HG03175 (cell line): ENCODE measurements at regions not wholly inside any gene's neighbourhood (a gene's known extent, or its start where the extent isn't known, plus 50 kb on each side); places are given as distances from the start of the nearest gene placed in this dataset.

ENCODE experiments used
- ATAC-seq: cut with Tn5 transposase; IDR thresholded peaks from one replicate; pipeline ENCODE4 v1.9.1; 2021; ENCODE audit warnings: mild to moderate bottlenecking, moderate library complexity; ENCODE audit not compliant: unreplicated experiment

DNA sequence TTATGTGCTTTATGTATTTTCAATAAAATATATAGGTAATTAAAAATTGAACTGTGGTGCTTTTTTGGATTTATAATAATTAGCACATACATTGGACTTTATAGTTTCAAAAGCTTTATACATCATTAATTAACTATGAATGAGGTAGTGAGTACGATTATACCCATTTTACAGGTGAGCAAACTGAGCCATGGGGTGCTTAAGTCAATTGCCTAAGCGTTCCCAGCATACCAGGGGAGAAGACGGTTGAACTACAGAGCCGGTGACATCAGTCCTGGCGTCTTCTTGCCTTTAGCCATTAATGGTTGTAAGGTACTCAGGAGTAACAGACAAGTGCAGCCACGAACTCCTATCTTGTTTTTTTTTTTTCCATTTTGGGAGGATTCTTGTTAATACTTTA, 172.8 kb downstream of the GATA3 start:
- no peak for ATAC-seq

DNA sequence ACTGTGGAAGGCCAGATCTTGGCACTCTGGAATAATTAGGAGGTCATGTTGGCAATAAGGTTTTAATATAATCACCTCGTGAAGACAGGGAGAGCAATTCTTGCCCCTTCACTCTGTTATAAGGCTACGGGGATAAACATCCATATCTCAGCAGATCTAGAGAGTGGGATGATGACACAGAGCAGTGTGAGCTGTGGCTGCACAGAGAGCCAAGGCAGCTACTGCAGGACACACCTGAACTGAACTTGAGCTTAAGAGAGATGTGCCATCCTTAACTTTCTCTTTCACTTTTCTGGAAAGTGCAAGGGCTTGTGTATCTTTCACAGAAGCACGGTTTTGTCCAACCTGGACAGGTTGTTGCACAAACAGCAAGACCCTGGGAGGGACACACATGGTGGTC, 174.7 kb downstream of the GATA3 start:
- ATAC-seq = no peak

DNA sequence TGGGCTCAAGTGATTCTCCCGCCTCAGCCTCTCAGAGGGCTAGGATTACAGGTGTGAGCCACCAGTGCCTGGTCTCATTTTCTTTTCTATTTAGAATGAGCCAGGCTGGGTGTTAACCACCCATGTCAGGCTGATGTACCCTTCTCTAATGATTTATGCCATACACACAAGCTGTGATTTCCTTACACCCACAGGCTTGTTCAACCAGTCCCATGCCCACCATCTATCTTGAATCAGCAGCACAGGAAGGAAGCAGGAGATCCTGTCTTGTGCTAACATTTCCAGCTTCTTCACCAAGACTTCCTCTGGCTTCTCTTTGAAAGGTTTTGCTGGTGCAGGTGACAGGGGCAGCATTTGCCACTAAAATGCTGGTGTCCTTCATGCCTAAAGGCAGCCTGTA, 176.4 kb downstream of the GATA3 start:
- ATAC-seq = no peak

DNA sequence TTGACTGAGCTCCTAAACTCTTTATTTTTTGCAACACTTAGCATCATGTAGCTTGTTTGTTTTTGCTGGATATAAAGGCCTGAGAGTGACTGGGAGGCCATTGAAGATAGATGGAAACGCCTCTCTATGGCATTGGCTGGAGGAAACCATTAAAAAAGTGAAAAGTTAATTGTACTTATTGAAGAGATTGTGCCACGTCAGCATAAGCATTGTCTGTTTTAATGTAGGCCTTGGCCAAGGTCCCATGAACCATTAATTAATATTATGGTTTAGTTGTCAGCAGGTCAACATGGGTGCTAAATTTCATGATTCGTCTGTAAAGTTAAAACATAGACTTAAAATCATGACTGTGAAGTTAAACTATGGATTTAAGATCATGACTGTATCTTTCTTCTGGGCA, 178.6 kb downstream of the GATA3 start:
- no peak for ATAC-seq

DNA sequence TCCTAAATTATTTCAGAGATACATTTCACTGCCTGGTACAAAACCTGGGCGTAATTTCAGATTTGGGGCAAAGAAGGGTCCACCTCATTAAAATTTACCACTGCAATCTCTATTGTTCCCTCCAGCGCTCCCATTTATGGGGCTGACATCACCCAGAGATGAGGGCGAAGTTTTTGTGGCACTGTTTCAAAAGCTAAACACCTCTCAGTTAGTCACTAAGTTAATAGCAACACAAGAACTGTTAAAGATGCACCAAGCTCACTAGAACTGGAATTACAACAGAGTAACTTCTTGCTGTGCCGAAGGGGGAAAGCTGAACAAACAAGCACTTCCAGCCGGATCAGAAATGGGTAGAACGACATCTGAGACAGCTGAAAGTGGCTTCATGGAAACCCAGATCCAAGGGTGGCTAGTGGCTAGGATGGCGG, 179.4 kb downstream of the GATA3 start:
- ATAC-seq = no peak

DNA sequence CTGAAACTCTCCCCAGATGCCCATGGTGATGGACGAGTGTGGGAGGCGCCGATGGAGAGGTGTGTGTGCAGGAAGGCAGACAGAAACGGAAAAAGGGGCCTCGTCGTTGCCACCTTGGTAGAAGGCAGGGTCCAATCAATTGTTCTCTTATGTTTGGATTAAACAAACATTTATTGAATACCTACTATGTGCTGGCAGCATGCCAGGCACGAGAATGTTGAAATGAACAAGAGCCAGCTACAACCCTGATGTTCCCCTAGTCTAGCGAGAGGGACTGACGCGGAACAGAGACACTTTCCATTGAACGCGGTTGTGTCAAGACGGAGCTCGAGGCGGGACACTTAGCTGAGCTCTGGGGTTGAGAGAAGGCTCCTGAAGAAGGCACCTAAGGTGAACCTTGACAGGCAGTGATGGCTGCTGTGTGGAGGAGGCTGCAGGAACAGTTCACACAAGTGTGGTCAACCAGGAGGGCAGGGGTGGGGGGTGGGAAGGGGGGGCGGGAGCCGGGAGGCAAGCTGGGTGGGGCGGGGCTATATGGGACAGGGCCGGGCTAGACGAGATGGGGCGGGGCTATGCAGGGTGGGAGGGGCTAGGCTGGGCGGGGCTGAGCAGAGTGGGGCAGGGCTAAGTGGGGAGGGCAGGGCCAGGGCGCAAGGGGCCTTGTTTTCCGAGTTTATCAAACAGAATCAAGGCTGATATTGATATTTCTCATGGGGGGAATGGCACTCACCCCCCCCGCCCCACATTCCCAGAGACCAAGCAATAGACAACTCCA, 181.0 kb downstream of the GATA3 start:
- ATAC-seq = no peak

DNA sequence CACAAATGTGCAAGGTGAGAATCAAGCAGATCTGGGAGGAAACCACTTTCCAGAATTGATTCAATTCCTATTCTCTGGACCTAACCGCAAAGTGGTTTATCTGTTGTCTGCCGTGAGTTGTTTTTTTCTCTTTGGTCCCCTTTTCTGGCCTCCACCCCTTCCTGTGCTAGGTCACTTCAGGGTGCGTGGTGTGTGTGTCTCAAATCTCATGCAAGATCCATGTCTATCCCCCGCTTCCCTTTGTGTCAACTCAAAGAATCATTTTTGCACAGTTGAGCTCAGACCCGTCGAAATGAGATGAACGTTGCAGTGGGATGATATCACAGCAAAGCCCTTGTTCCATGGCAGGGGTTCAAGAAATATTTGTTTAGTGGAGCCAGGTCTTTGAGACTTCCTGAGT, 184.5 kb downstream of the GATA3 start:
- no peak for ATAC-seq

DNA sequence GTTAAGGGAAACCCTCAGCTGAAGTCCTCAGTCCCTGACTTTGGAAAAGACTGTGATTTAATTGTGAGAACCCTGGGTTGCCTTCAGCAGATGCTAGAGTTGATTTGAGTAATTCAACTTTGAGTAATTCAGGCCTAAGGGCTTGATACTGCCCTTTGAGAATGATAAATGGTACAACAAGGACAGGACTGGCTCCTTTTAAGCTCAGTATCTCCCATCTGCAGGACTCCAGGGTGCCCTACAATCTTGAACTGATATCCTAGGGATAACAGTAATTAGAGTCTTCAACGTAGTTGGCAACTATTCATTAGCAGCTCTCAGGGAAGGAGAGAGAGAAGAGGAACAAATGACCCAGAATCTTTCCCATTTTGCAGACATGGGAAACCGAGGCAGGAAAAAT, 186.4 kb downstream of the GATA3 start:
- no peak for ATAC-seq

DNA sequence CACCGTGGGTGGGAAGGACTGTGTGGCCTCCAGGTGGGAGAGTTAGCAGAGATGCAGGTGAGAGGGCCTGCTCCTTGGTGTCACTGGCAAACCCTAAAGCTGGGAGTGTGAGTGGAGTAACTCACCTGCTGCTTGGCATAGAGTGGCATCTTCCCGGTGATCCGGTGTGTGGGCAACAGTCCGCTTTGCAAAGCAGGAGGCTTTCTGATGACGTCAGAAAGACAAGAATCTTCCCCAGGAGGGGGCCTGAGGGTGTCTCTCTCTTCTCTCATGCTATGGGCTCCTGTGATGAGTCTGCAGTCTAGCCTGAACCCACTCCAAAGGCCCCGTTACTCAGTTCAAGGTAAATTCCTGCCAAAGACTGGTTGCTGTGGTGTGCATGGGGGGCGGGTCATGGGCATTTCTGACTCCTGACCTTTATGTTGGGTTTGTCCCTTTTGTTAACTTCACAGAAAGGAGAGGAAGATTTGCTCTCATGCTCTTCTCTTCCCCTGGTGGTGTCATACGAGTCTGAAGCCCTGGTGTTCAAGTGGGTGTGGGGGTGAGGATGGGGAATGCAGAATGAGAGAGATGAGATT, 187.9 kb downstream of the GATA3 start:
- ATAC-seq = no peak

DNA sequence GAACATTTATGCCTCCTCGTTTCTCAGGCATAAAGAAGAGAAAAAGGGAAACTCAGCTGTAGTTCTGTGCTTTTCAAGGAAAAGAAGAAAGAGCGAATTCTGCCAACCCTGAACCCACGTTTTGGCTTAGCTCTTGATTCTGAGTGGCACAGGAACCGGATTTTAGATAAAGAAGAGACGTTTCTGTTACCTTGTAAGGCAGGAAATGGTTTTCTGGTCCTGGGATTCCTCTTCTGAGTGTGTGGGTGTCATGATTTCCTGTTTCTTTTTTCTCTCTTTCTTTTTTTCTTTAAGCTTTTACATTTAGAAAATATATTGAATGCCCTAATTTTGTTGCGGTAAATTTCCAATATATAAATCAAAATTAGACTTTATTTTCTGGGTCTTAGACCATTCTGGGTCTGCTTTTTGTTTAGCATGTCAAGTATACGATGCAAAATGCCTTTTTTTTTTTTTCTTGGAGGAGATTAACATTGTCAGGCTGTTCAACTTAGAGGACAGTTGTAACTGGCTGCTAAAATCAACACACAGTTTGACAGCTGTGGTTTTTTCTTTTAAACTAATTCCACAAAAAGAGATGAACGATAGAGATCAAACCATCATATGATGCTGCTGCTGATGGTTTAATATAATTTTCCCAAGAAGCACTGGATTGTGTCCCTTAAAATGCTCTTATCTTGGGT, 190.8 kb downstream of the GATA3 start:
- ATAC-seq = no peak

DNA sequence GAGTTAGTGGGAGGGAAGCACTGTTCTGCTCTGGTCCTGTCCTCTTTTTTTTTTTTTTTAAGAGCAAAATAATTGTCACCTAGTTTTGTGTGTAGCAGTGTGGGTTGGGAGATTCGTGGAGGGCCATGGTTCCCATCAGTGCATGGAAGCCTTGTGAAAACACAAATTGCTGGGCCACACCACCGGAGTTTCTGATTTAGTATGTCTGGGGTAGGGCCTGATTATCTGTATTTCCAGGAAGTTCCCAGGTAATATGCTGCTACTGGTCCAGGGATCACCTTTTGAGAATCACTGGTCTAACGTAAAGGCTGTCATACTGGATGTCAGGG, 191.3 kb downstream of the GATA3 start:
- no peak for ATAC-seq

DNA sequence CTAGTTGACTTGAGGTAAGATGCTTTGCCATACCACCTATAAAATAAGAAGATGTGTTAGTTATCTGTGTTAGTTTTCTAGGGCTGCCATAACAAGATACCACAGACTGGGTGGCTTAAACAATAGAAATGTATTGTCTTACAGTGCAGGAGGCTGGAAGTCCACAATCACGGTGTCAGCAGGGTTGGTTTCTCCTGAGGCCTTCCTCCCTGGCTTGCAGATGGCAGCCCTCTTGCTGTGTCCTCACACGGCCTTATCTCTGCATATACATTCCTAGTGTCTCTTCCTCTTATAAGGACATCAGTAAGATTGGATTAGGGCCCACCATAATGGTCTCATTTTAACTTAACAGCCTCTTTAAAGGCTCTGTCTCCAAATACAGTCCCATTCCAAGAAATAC, 192.1 kb downstream of the GATA3 start:
- no peak for ATAC-seq

DNA sequence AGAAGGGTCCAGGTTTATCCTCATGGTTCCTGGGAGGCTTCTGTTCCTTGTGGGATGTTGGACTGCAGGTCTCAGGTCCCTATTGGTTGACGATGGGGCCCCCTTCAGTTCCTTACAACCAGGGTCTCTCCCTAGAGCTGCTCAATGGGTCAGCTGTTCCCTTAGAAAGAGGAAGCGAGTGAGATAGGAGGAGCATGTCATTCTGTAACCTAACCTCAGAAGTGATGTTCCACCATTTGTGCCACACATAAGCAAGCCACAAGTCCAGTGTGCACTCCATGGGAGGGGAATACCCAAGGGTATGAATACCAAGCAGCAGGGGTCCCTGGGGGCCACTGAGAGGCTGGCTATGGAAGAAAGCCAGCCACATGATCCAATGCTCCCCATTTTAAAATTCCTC, 192.7 kb downstream of the GATA3 start:
- no peak for ATAC-seq

DNA sequence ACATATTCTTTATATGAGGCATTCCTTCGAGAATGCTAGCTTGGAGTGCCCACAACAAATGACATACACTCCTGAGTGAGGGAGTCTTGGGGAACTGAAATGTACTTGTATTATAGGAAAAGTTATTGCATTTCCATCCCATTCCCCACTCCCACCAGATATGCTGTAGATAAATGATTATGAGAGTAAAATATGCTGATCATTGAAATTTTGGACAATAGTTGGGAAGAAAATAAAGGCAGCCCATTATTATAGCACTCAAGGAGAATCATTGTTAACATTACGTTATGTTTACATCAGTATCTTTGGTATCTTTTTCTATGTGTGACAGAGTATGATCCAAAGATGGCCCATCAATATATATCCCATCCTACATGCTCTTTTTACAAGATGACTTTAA, 194.4 kb downstream of the GATA3 start:
- no peak for ATAC-seq

DNA sequence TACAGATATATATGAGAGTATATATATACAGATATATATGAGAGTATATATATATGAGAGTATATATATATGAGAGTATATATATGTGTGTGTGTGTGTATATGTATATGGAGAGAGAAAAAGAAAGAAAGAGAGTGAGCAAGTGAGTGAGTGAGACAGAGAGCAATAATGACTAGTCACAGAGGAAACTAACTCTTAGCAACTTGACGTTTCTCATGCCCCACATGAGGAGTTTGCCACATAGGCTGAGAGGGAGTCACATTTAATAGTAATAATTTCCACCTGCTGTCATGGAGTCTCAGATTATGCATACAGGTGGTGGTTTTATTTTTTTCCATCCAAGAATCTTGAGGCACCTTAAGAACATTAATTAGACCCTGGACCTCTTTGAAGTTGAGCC, 199.9 kb downstream of the GATA3 start:
- no peak for ATAC-seq

DNA sequence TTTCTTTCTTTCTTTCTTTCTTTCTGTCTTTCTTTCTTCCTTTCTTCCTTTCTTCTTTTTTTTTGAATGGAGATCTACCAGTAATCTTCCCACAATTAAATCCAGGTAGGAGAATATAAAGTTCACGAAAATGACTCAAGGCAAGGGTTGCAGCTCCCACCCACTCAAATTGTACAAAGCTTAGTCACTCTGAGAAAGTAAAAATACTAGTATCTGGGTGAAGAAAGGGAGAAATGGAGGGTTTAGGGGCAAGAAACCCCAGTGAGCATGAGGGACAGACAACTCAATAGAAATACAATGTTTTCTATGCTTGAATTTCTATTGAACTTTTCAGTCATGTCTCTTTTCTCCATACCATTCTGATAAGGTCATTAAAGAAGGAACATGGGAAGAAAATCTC, 200.8 kb downstream of the GATA3 start:
- no peak for ATAC-seq

DNA sequence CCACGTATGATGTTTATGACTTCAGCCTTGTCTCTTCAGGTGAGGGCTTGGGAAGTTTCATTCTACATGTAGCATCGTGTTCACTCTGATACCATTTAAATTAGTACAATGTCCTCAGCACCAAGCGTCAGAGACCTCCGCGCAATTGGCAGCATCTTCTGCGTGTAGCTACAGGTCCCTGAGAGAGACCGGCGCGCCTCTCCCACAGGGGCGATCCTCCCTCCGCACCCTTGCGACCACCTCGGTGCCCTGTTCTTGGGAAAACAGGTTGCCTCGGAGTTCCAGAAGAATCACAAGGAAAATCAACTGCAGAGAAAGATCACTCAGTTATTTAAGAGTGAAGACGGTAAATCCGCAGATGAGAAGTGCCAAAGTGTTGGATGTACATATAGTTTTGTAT, 206.2 kb downstream of the GATA3 start:
- ATAC-seq = no peak

DNA sequence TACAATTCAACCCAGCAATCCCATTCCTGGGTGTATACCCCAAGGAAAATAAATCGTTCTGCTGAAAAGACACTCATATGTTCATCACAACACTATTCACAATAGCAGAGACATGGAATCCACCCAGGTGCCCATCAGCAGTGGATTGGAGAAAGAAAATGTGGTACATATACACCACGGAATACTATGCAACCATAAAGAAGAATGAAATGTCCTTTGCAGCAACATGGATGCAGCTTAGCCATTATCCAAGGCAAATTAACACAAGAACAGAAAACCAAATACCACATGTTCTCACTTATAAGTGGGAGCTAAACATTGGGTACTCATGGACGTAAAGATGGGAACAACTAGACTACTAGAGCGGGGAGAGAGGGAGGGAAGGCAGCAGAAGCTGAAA, 207.8 kb downstream of the GATA3 start:
- no peak for ATAC-seq

DNA sequence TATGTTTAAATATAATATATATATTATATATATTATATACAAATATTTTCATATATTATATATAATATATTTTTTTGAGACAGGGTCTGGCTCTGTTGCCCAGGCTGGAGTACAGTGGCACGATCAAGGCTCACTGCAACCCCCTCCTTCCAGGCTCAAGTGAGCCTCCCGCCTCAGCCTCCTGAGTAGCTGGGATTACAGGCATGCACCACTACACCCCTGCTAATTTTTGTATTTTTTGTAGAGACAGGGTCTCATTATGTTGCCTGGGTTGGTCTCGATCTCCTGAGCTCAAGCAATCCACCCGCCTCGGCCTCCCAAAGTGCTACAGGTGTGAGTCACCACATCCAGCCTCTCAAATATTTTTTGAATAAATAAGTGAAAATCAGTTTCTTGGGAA, 215.5 kb downstream of the GATA3 start:
- no peak for ATAC-seq

DNA sequence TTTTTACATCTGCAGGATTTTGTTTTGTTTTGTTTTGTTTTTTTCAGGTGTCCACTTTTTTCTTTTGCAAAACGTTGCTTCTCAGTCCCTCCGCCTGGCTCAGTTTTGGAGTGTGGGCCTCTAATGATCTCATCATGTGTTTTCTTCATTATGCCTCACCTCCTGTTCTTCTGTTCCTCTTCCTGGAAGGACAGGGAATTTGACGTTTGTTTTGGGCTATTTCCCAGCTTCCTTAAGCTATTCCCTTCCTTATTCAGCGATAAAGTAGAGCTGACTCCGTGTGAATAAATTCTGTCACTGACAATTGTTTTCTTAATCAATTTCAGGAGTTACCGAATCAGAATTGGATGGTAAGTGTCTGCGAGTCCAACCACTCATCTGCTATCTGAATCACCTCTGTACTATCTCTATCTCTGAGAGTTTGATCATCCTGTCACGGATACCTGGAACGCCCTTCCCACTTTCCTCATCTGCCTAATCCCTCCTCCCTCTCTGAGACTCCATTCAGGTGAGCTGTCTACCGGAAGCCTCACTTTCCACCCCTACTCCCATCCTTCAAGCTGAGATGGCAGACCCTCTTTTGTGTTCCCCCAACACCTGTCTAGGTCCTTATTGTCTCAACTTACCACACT, 218.4 kb downstream of the GATA3 start:
- ATAC-seq = no peak

DNA sequence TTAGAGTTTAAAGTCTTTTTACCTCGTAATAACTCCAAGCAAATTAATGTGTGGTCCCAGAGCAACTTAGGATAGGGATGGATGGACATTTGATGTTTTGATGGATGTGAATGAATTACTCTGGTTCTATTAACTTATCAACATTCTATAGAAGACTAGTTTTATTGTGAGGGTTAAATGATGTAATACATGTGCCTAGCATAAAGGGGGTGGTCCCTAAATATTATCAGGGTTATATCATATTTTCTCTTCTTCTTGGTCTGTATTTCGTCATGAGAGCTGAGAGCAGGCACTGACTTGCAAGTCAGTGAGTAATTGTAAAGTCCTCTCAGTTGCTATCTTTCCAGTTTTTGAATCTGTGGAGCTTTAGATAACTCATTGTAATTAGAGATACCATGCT, 219.3 kb downstream of the GATA3 start:
- no peak for ATAC-seq

DNA sequence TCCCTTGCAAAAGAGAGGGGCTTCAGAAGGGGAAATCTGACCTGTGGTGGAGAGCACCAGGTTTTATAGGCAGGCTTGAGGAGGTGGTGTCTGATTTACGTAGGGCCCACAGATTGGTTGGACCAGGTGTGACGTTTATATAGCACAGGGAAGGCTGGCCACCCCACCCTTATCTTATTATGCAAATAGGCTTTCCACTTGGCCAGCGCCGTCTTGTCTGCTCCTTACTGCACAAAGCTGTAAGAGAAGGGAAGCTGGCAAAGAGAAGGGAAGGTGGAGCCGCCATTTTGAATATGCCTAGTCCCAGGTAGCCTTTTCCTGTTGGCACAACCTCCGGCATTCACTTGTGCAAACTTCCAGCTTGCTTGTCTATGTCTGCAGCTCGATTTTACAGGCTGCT, 221.4 kb downstream of the GATA3 start:
- no peak for ATAC-seq
